Kidney (tissue), 13 donors: ENCODE measurements at regions not wholly inside any gene's neighbourhood (a gene's known extent, or its start where the extent isn't known, plus 50 kb on each side); places are given as distances from the start of the nearest gene placed in this dataset.

Source experiments
- DNase-seq, 5 donors: peaks; one replicate each; pipeline ENCODE4 v3.0.0-alpha.2; 2013 to 2020
- FAIRE-seq: peaks from 2 replicates; lab custom pipeline; 2012; peaks lifted over from hg19 to GRCh38; lab: Jason Lieb, UNC
- H3K27ac ChIP-seq, 2 donors: one replicate each; pipeline ENCODE4 v1.7.0; 2013; ENCODE audit warnings: low read depth in 2 of 2, low read length in 2 of 2, inconsistent platforms in 1 of 2
- H3K27me3 ChIP-seq: one replicate; pipeline ENCODE4 v1.7.1; 2013; ENCODE audit warnings: low read length, inconsistent platforms; ENCODE audit not compliant: control insufficient read depth, insufficient read depth
- H3K36me3 ChIP-seq, 3 donors: one replicate each; pipeline versions ENCODE4 v1.7.0 to v1.7.1; 2013; ENCODE audit warnings: low read length in 3 of 3, control low read depth in 1 of 3, inconsistent platforms in 1 of 3; ENCODE audit not compliant: insufficient read depth in 3 of 3, control insufficient read depth in 2 of 3
- H3K4me1 ChIP-seq, 3 donors: one replicate each; pipeline versions ENCODE4 v1.7.0 to v1.7.1; 2013; ENCODE audit warnings: low read length in 3 of 3, inconsistent platforms in 1 of 3, low read depth in 1 of 3; ENCODE audit not compliant: control insufficient read depth in 2 of 3, insufficient read depth in 2 of 3
- H3K4me3 ChIP-seq, 3 donors: one replicate each; pipeline versions ENCODE4 v1.7.0 to v1.8.1; 2013; ENCODE audit warnings: low read length in 3 of 3, control low read depth in 1 of 3, inconsistent platforms in 1 of 3
- H3K9ac ChIP-seq, 3 donors: one replicate each; pipeline versions ENCODE4 v1.7.0 to v1.7.1; 2013; ENCODE audit warnings: low read length in 3 of 3, control low read depth in 1 of 3, inconsistent platforms in 1 of 3
- H3K9me3 ChIP-seq, 3 donors: one replicate each; pipeline versions ENCODE4 v1.7.0 to v1.7.1; 2013; ENCODE audit warnings: low read length in 3 of 3, control low read depth in 1 of 3, inconsistent platforms in 1 of 3; ENCODE audit not compliant: control insufficient read depth in 2 of 3, insufficient read depth in 1 of 3
- intact Hi-C: fragments of 100-400 bp; cut with DNase I; formaldehyde crosslinking; loops from one replicate; pipeline ENCODE4 v1.11.1; 2022
- TF ChIP-seq, protein P1 (sequence below): IDR thresholded peaks from 3 replicates; pipeline ENCODE4 v1.5.1; 2012; ENCODE audit warnings: mild to moderate bottlenecking, moderate library complexity, borderline replicate concordance; ENCODE audit not compliant: insufficient read depth; ENCODE audit errors: extremely low read depth
- donor health status: control.
- donor health status: control.
- donor health status: control.
- donor health status: control.
- donor health status: control.
- donor health status: DM: yes; HTN: yes; CAD: no.
- donor health status: Normal renal cell carcinoma (clear cell type).

DNA sequence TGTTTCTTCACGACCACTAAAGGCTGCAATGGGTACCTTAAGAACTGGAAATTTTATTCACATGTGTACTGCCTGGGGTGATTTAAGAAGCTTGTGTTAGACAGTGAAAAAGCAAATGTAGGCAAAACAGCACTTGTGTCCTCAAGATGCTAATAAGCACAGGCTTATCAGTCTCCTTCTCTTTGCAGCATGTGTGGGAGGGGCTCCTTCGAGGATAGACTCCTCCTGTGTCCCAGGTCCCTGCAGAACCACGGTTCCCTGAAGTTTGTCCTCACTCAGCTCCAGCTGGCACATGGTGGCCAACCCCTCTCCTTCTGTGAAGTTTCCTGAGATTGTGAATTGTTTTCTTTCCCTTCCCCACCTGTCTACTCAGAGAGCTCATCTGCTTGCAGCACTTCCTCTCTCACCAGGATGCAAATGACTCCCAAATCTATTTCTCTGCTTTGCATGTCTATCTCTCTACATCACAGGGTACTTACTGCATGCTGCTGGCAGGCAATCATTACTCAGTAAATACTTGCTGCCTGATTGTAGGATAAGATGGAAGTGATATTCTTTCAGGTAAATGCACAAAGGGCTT, 589.6 kb upstream of the KLHL29 start:
- TF ChIP-seq, protein P1, sequence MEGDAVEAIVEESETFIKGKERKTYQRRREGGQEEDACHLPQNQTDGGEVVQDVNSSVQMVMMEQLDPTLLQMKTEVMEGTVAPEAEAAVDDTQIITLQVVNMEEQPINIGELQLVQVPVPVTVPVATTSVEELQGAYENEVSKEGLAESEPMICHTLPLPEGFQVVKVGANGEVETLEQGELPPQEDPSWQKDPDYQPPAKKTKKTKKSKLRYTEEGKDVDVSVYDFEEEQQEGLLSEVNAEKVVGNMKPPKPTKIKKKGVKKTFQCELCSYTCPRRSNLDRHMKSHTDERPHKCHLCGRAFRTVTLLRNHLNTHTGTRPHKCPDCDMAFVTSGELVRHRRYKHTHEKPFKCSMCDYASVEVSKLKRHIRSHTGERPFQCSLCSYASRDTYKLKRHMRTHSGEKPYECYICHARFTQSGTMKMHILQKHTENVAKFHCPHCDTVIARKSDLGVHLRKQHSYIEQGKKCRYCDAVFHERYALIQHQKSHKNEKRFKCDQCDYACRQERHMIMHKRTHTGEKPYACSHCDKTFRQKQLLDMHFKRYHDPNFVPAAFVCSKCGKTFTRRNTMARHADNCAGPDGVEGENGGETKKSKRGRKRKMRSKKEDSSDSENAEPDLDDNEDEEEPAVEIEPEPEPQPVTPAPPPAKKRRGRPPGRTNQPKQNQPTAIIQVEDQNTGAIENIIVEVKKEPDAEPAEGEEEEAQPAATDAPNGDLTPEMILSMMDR, result no peak
- no peaks in the 10 kb centered on the region for H3K27me3 ChIP-seq
- no peak overlapping the region for H3K27ac ChIP-seq
- no peak overlapping the region for H3K9ac ChIP-seq
- no peak for DNase-seq
- no peak overlapping the region for H3K4me3 ChIP-seq
- intact Hi-C loops, result no loop called here
- no peaks in the 10 kb centered on the region for H3K4me1 ChIP-seq
- no peak for FAIRE-seq
- H3K36me3 ChIP-seq, result no peaks in the 10 kb centered on the region
- no peaks in the 10 kb centered on the region for H3K9me3 ChIP-seq

GRCh38 chr2:22798386-22798785, 586.6 kb upstream of the KLHL29 start:
- H3K27me3 ChIP-seq, result no peaks in the 10 kb centered on the region
- H3K9ac ChIP-seq, result no peak overlapping the region
- no peaks in the 10 kb centered on the region for H3K9me3 ChIP-seq
- TF ChIP-seq, protein P1, result no peak
- FAIRE-seq (no peak), DNase-seq (no peak)
- H3K27ac ChIP-seq, result no peak overlapping the region
- H3K36me3 ChIP-seq, result no peaks in the 10 kb centered on the region
- intact Hi-C loops, result no loop called here
- no peaks in the 10 kb centered on the region for H3K4me1 ChIP-seq
- H3K4me3 ChIP-seq, result no peak overlapping the region

- no peaks in the 10 kb centered on the region for H3K27me3 ChIP-seq
- intact Hi-C loops, result no loop called here
- H3K4me1 ChIP-seq, result no peaks in the 10 kb centered on the region
- H3K36me3 ChIP-seq, result no peaks in the 10 kb centered on the region
- no peaks in the 10 kb centered on the region for H3K9me3 ChIP-seq
- no peak overlapping the region for H3K4me3 ChIP-seq
- H3K27ac ChIP-seq, result no peak overlapping the region
- TF ChIP-seq, protein P1, result no peak
- H3K9ac ChIP-seq, result no peak overlapping the region
- no peak for FAIRE-seq
- peak in 4 of 5 donors; percentile 53 to 60 (median 58) for DNase-seq
Observed at GRCh38 chr2:22800412-22800811, 584.6 kb upstream of the KLHL29 start.

- Histone ChIP-seq H3K9me3 (no peaks in the 10 kb centered on the region), H3K36me3 (no peaks in the 10 kb centered on the region), H3K4me1 (no peaks in the 10 kb centered on the region), H3K27ac (no peak overlapping the region), H3K27me3 (no peaks in the 10 kb centered on the region), H3K4me3 (no peak overlapping the region), H3K9ac (no peak overlapping the region)
- no peak for DNase-seq
- no peak for FAIRE-seq
- TF ChIP-seq, protein P1, result no peak
- intact Hi-C loops, result no loop called here
Observed at GRCh38 chr2:22801071-22801470, 583.9 kb upstream of the KLHL29 start.
